ENCODE measurements at regions not wholly inside any gene's neighbourhood (a gene's known extent, or its start where the extent isn't known, plus 50 kb on each side); places are given as distances from the start of the nearest gene placed in this dataset.

DNA sequence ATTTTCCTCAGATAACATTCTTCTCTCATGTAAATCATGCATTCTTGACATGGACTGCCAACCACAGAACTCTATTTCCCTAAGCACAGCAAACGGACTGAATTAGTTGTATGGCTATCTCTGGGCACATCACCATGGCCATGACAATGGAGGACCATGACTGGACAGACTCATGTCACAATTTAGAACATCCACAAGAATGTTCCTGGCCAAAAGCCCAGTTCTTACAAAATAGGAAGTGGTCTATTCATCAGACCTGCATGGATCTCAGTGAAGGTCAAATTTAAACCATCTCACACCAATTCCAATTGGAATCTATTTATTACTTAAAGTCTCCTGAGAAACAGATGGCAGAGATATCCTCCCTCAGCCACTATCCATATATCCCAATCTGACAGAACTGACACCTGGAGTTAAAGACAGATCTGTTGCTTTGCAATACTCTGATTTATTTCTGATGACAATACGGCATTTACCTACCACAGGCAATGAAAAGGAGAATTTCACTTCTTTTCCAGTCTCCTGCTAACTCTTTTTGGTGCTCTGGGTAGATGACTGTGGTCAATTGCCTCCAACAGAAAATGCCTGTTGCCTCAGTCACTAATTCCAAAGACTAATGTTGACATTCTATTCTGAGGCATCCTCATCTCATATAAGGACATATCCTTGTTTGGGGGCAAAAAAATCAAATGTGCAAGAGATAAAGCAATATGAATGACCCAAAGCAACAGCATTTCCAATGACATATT lies 254.8 kb downstream of the HTR7 start:
- TF ChIP-seq RCOR1 (IDR thresholded peaks at IDR 0.05; ENCODE audit: low read depth, low read length) (no peak), CHD4 (IDR thresholded peaks at IDR 0.05; ENCODE audit: borderline replicate concordance) (no peak), POLR2A (IDR thresholded peaks at IDR 0.05; ENCODE audit: low read length) (no peak)
- TF ChIP-seq, protein P1, sequence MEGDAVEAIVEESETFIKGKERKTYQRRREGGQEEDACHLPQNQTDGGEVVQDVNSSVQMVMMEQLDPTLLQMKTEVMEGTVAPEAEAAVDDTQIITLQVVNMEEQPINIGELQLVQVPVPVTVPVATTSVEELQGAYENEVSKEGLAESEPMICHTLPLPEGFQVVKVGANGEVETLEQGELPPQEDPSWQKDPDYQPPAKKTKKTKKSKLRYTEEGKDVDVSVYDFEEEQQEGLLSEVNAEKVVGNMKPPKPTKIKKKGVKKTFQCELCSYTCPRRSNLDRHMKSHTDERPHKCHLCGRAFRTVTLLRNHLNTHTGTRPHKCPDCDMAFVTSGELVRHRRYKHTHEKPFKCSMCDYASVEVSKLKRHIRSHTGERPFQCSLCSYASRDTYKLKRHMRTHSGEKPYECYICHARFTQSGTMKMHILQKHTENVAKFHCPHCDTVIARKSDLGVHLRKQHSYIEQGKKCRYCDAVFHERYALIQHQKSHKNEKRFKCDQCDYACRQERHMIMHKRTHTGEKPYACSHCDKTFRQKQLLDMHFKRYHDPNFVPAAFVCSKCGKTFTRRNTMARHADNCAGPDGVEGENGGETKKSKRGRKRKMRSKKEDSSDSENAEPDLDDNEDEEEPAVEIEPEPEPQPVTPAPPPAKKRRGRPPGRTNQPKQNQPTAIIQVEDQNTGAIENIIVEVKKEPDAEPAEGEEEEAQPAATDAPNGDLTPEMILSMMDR (IDR thresholded peaks at IDR 0.05) = no peak
